ENCODE measurements at regions not wholly inside any gene's neighbourhood (a gene's known extent, or its start where the extent isn't known, plus 50 kb on each side); places are given as distances from the start of the nearest gene placed in this dataset.

GRCh38 chr5:126271141-126271540 is 152.1 kb upstream of the GRAMD2B start:
- no peak for TF ChIP-seq CTCF (IDR thresholded peaks at IDR 0.05)
- TF ChIP-seq POLR2A (IDR thresholded peaks at IDR 0.05), result no peak
